Thoracic aorta (tissue), 2 donors: ENCODE measurements at regions not wholly inside any gene's neighbourhood (a gene's known extent, or its start where the extent isn't known, plus 50 kb on each side); places are given as distances from the start of the nearest gene placed in this dataset.

Experiments
- ATAC-seq: fragments of 150-250 bp; one replicate; pipeline ENCODE4 v1.8.0; 2017; ENCODE audit warnings: low read depth; ENCODE audit not compliant: insufficient number of reproducible peaks, low FRiP score
- DNase-seq: peaks from one replicate; pipeline ENCODE4 v3.0.0-alpha.2; 2020; ENCODE audit warnings: low spot score
- H3K27ac ChIP-seq, 2 donors: fragments of 200-600 bp; sonication (generic); 1 replicate in 1 of 2; 2 replicates in 1 of 2; pipeline ENCODE4 v1.5.1; 2016; ENCODE audit warnings: mild to moderate bottlenecking in 2 of 2, moderate library complexity in 2 of 2
- H3K27me3 ChIP-seq: fragments of 200-600 bp; sonication (generic); replicated peaks from 2 replicates; pipeline ENCODE4 v1.6.0; 2016; ENCODE audit warnings: mild to moderate bottlenecking; ENCODE audit not compliant: insufficient read depth
- H3K36me3 ChIP-seq: fragments of 200-600 bp; sonication (generic); one replicate; pipeline ENCODE4 v1.5.1; 2016
- H3K4me1 ChIP-seq, 2 donors: fragments of 200-600 bp; sonication (generic); 1 replicate in 1 of 2; 2 replicates in 1 of 2; pipeline versions ENCODE4 v1.5.1 to v1.6.0; 2016; ENCODE audit warnings: low read depth in 2 of 2, mild to moderate bottlenecking in 1 of 2; ENCODE audit not compliant: control insufficient read depth in 1 of 2
- H3K4me3 ChIP-seq: fragments of 200-600 bp; sonication (generic); 2 replicates; pipeline ENCODE4 v1.5.1; 2016; ENCODE audit warnings: mild to moderate bottlenecking
- H3K9me3 ChIP-seq: fragments of 200-600 bp; sonication (generic); 2 replicates; pipeline ENCODE4 v1.5.1; 2016
- TF ChIP-seq, protein P1 (sequence below): fragments of 200-600 bp; sonication (generic); IDR thresholded peaks from one replicate; pipeline ENCODE4 v1.5.1; 2019; ENCODE audit warnings: antibody characterized with exemption

DNA sequence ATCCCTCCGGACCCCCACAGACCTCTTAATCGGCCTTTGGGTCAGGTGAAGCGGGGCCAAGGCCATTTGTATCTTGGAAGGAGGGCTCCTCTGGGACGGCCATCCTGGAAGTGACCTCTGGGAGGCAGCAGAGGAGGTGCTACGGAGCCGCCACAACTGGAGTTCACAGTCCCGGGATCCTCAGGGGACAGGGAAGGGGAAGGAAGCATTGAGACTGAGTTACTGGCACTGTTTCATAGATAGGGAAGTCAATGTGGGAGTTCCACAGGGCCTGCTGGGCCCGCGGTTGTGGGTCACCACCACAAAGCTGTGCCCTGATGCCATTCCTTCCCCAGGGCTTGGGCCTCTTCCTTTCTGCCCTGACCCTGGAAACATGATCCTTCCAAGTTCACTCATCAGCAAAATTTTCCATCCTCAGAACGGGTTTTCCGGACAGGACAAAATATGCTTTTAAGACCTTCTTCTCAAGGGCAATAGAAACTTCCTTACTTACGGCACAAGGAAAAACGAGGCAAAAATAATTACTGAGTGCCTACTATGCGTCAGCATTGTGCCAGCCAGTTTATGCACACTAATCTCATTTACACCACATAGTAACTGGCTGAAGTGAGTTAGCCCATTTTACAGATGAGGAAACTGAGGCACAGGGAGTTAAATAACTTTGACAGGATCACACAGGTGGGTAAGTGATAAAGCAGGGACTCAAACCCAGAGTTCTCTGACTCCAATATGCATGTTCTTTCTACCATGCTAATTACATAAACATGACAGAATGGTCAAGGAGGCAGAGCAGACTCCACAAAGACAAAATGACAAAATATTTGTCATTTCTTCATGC is 143.8 kb downstream of the UNC5CL start:
- peaks cover 8 to 39% of the 10 kb centered on the region in 2 donors for H3K4me1 ChIP-seq
- no peaks in the 10 kb centered on the region for H3K27me3 ChIP-seq
- no peaks in the 10 kb centered on the region for H3K9me3 ChIP-seq
- TF ChIP-seq, protein P1, sequence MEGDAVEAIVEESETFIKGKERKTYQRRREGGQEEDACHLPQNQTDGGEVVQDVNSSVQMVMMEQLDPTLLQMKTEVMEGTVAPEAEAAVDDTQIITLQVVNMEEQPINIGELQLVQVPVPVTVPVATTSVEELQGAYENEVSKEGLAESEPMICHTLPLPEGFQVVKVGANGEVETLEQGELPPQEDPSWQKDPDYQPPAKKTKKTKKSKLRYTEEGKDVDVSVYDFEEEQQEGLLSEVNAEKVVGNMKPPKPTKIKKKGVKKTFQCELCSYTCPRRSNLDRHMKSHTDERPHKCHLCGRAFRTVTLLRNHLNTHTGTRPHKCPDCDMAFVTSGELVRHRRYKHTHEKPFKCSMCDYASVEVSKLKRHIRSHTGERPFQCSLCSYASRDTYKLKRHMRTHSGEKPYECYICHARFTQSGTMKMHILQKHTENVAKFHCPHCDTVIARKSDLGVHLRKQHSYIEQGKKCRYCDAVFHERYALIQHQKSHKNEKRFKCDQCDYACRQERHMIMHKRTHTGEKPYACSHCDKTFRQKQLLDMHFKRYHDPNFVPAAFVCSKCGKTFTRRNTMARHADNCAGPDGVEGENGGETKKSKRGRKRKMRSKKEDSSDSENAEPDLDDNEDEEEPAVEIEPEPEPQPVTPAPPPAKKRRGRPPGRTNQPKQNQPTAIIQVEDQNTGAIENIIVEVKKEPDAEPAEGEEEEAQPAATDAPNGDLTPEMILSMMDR = peak; percentile 37
- no peak overlapping the region for H3K4me3 ChIP-seq
- H3K27ac ChIP-seq = peak overlapping the region in 1 of 2 donors; percentile 24
- DNase-seq = no peak
- H3K36me3 ChIP-seq = no peaks in the 10 kb centered on the region
- ATAC-seq = no peak

DNA sequence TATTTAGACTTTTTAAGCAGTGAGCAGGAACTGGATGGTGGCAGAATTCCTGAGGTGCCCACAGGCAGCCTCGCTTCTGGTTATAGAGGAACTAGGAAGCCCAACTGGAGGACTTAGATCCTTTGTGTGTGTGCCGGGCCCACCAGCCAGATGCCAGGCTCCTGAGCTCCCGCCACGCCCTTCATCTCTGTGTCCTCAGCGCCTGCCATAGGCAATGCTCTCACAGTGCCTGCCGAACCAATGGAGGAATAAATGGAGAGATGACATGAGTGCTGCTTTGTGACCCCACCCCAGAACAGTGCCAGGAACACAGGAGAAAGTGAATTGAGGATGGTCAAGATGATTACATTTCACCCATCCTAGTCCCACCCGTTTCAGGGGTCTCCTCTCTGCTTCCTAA is 146.0 kb downstream of the UNC5CL start:
- Histone ChIP-seq H3K4me3 (no peak overlapping the region), H3K9me3 (no peaks in the 10 kb centered on the region), H3K27me3 (no peaks in the 10 kb centered on the region), H3K27ac (no peak overlapping the region), H3K4me1 (peaks cover 8 to 30% of the 10 kb centered on the region in 2 donors), H3K36me3 (no peaks in the 10 kb centered on the region)
- TF ChIP-seq, protein P1 = no peak
- no peak for DNase-seq
- no peak for ATAC-seq

DNA sequence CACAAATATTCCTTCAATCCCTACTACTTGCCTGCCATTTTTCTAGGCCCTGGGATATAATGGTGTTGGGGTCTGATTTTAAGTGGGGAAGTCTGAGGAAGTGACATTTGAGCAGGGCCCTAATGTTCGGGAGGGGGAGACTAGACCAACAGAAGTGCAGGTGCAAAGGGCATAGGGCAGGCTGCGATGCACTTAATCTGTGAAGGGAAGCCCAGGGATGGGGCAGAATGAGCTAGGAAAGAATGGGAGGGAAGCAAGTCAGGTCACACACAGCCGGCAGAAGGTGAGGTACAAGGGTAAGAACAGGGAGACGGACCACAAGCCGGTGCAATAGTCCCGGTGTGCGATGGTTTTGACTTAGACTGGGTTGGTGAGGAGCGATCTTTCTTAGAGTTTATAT is 146.8 kb downstream of the UNC5CL start:
- Histone ChIP-seq H3K27me3 (no peaks in the 10 kb centered on the region), H3K4me1 (peaks cover 4 to 23% of the 10 kb centered on the region in 2 donors), H3K4me3 (no peak overlapping the region), H3K27ac (no peak overlapping the region), H3K9me3 (no peaks in the 10 kb centered on the region), H3K36me3 (no peaks in the 10 kb centered on the region)
- DNase-seq (no peak), ATAC-seq (no peak)
- TF ChIP-seq, protein P1 = no peak

DNA sequence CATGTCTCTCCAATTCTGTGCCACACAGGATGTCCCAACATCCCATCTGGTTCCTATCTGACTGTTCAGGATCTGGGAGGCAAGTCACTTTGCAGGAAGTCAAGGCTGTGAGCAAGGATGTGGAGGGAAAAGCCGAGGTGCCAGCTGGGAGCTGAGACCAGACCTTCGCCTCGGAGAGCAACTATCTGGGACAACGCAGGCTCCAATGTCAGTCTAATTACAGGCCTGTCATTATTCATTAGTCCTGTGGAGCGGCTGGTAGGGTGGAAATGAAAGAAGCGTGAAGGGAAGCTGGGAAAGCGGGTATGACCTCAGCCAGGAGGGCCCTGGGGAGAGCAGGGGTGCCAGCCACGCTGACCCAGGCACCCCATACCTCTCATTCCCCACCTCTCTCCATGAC is 147.3 kb downstream of the UNC5CL start:
- no peak for ATAC-seq
- H3K9me3 ChIP-seq = no peaks in the 10 kb centered on the region
- TF ChIP-seq, protein P1 = no peak
- H3K4me1 ChIP-seq = peaks cover 0 to 18% of the 10 kb centered on the region in 2 donors
- no peak for DNase-seq
- H3K4me3 ChIP-seq = no peak overlapping the region
- H3K27ac ChIP-seq = no peak overlapping the region
- H3K36me3 ChIP-seq = no peaks in the 10 kb centered on the region
- H3K27me3 ChIP-seq = no peaks in the 10 kb centered on the region

DNA sequence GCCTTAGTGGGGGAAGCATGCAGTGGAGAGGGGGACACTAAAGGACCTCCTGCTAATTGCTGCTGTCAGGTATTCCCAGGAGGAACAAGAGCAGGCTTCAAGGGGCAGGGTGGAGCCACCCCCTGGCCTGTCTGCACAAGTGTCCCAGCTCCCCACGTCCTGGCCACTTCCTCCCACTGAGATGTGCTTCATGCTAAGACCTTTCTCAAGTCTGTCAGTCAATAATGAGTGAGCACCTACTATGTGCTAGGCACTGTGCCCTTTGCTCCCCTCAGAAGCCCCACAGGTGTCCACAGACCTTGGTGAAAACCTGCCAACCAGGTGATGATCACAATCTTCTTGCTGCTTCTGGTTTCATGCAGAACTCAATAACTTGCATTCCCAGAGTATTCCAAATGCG is 147.9 kb downstream of the UNC5CL start:
- Histone ChIP-seq H3K9me3 (no peaks in the 10 kb centered on the region), H3K27me3 (no peaks in the 10 kb centered on the region), H3K4me3 (no peak overlapping the region), H3K4me1 (peaks cover 0 to 12% of the 10 kb centered on the region in 2 donors), H3K36me3 (no peaks in the 10 kb centered on the region), H3K27ac (no peak overlapping the region)
- TF ChIP-seq, protein P1 = no peak
- DNase-seq = no peak
- ATAC-seq = no peak
